ENCODE measurements at regions not wholly inside any gene's neighbourhood (a gene's known extent, or its start where the extent isn't known, plus 50 kb on each side); places are given as distances from the start of the nearest gene placed in this dataset.

- TF ChIP-seq CTCF (conservative IDR thresholded peaks at IDR 0.05 in 1 of 2, IDR thresholded peaks at IDR 0.05 in 1 of 2; ENCODE audit: extremely low read depth in 1 of 2, insufficient read depth in 1 of 2, low read depth in 1 of 2, low read length in 2 of 2) (no peak), EZH2 (IDR thresholded peaks at IDR 0.05; ENCODE audit: borderline replicate concordance, low read length) (no peak)
These were observed 550.1 kb downstream of the LTN1 start for GRCh38 chr21:28442624-28443023.
